ENCODE measurements at regions not wholly inside any gene's neighbourhood (a gene's known extent, or its start where the extent isn't known, plus 50 kb on each side); places are given as distances from the start of the nearest gene placed in this dataset.

- TF ChIP-seq CTCF (IDR thresholded peaks at IDR 0.05; ENCODE audit: borderline replicate concordance, extremely low read depth, low read length, poor library complexity, severe bottlenecking), result no peak
- no peak for TF ChIP-seq EZH2 (IDR thresholded peaks at IDR 0.05; ENCODE audit: borderline replicate concordance, low read depth, low read length, severe bottlenecking)
These were observed 83.2 kb upstream of the PAPPA2 start for GRCh38 chr1:176379626-176380339.
